Adrenal gland (tissue), 9 donors: ENCODE measurements at regions not wholly inside any gene's neighbourhood (a gene's known extent, or its start where the extent isn't known, plus 50 kb on each side); places are given as distances from the start of the nearest gene placed in this dataset.

Experiments used
- DNase-seq, 7 donors: peaks; one replicate each; pipeline ENCODE4 v3.0.0-alpha.2; 2019 to 2020
- H3K27ac ChIP-seq, 5 donors: fragments of 200-600 bp; sonication (generic) in 4 of 5; 1 replicate in 3 of 5; 2 replicates in 2 of 5; pipeline versions ENCODE4 v1.5.1 to v1.8.0; 2016 to 2020; ENCODE audit warnings: mild to moderate bottlenecking in 1 of 5
- H3K27me3 ChIP-seq: fragments of 200-600 bp; 2 replicates; pipeline ENCODE4 v1.8.0; 2021
- H3K36me3 ChIP-seq, 2 donors: fragments of 200-600 bp; replicated peaks in 1 of 2; 1 replicate in 1 of 2; 2 replicates in 1 of 2; pipeline versions ENCODE4 v1.5.1 to v1.8.0; 2018 to 2022
- H3K4me1 ChIP-seq, 2 donors: fragments of 200-600 bp; replicated peaks in 1 of 2; 1 replicate in 1 of 2; 2 replicates in 1 of 2; pipeline versions ENCODE4 v1.5.1 to v1.8.0; 2018 to 2021
- H3K4me3 ChIP-seq, 4 donors: fragments of 200-600 bp; sonication (generic) in 3 of 4; one replicate each; pipeline ENCODE4 v1.5.1; 2016 to 2018
- H3K9me3 ChIP-seq, 3 donors: fragments of 200-600 bp; sonication (generic) in 1 of 3; replicated peaks in 1 of 3; 1 replicate in 2 of 3; 2 replicates in 1 of 3; pipeline versions ENCODE4 v1.5.1 to v1.8.0; 2016 to 2021
- POLR2A ChIP-seq, 2 donors: fragments of 450-650 bp; IDR thresholded peaks; one replicate each; pipeline ENCODE4 v1.6.1; 2017; ENCODE audit warnings: antibody characterized with exemption in 2 of 2, mild to moderate bottlenecking in 2 of 2, moderate library complexity in 1 of 2
- WGBS, 4 donors: extraction: QIAGEN DNeasy Blood & Tissue Kit in 2 of 4; methylation state at CpG; one replicate each; pipeline versions ENCODE4 v1.1.5 to v1.1.7; 2013 to 2017; 5-methylcytosine and 5-hydroxymethylcytosine counted together
- intact Hi-C, 2 donors: fragments of 100-400 bp; cut with DNase I; formaldehyde crosslinking; loops; one replicate each; pipeline versions ENCODE4 v1.14.1 to v1.15.0; 2022 to 2023
- TF ChIP-seq, protein P1 (sequence below), 6 experiments: fragments of 450-650 bp in 4 of 6; fragments of 200-600 bp in 2 of 6; sonication (generic) in 1 of 6; IDR thresholded peaks; 1 replicate in 5 of 6; 2 replicates in 1 of 6; pipeline versions ENCODE4 v1.5.1 to v1.8.0; 2016 to 2021; ENCODE audit warnings: antibody characterized with exemption in 6 of 6, mild to moderate bottlenecking in 2 of 6, moderate library complexity in 1 of 6
- donor health status: healthy with polysubstance abuse.
- donor health status: Bipolar disorder and iron deficiency.
- donor health status: DM: yes; HTN: yes; CAD: no.
- donor health status: DM: no; HTN: no; CAD: no.
- donor health status: DM: no; HTN: no; CAD: no.

DNA sequence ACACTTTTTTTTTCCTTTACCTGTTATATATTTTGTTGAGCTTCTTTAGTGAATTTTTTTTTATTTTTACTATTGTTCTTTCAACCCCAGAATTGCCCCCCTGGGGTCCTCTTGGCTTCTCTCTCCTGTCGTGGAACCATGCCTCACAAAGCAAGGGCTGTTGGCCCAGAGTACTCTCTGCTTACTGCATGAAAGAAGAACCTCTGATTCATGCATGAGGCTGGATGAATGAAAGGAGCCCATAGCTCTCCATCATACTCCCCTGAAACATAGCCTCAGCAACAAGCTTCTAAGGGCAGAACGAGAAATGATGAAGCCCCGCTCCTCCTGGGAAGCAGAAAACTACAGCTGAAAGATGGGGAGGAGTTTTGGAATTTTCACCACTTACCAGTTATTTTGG is 1441.0 kb downstream of the BRINP3 start:
- no peak for DNase-seq
- intact Hi-C loops = no loop called here
- peaks cover 0 to 6% (median 0%) of the 10 kb centered on the region in 3 donors for H3K9me3 ChIP-seq
- H3K27me3 ChIP-seq = no peaks in the 10 kb centered on the region
- TF ChIP-seq, protein P1, sequence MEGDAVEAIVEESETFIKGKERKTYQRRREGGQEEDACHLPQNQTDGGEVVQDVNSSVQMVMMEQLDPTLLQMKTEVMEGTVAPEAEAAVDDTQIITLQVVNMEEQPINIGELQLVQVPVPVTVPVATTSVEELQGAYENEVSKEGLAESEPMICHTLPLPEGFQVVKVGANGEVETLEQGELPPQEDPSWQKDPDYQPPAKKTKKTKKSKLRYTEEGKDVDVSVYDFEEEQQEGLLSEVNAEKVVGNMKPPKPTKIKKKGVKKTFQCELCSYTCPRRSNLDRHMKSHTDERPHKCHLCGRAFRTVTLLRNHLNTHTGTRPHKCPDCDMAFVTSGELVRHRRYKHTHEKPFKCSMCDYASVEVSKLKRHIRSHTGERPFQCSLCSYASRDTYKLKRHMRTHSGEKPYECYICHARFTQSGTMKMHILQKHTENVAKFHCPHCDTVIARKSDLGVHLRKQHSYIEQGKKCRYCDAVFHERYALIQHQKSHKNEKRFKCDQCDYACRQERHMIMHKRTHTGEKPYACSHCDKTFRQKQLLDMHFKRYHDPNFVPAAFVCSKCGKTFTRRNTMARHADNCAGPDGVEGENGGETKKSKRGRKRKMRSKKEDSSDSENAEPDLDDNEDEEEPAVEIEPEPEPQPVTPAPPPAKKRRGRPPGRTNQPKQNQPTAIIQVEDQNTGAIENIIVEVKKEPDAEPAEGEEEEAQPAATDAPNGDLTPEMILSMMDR (IDR thresholded peaks at IDR 0.05) = no peak
- TF ChIP-seq POLR2A (IDR thresholded peaks at IDR 0.05) = no peak
- no peaks in the 10 kb centered on the region for H3K4me1 ChIP-seq
- WGBS, 4 donors = 82 to 85% (median 83%) methylated on average over 3 of the region's 3 CpGs
- H3K27ac ChIP-seq = no peak overlapping the region
- no peaks in the 10 kb centered on the region for H3K36me3 ChIP-seq
- H3K4me3 ChIP-seq = no peak overlapping the region

DNA sequence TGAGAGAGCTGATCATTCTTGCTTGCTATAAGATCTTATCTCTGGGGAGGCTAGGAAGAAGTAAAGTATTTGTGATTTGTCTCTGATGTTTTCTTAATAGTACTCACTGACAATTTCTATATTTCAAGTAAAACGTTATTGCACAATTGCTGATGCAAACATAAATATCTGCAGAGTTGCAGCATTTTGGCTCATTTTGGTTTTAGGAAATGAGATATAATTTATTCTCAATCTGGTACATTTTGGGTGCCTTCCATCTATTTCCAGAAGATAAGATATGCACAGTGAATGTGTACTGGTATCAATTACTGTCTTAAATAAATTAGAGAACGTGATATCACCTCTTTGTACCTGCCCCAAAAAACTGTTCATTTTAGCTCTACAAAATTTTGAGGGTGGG is 1431.5 kb downstream of the BRINP3 start:
- intact Hi-C loops = no loop called here
- no peak overlapping the region for H3K27ac ChIP-seq
- no peak for DNase-seq

DNA sequence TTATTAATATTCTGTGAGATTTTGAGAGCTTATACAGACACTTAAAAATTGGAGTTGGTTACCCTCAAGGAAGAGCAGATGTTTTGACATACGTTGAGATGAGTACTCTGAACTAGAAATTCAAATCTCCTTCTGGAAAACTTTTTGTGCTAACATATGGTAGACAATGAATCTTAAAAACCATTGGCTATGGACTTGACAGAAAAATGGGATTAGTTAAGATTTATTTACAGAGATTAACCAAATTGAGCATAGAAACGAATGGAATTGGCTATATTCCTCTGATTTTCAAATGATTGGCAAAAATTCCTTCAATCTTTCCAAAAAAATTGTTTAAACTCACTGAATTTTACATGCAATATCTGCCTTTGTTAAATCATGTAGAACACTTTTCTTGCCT is 1392.9 kb downstream of the BRINP3 start:
- H3K27me3 ChIP-seq = no peaks in the 10 kb centered on the region
- intact Hi-C loops = no loop called here
- H3K27ac ChIP-seq = no peak overlapping the region
- no peak for TF ChIP-seq POLR2A (IDR thresholded peaks at IDR 0.05)
- TF ChIP-seq, protein P1 (IDR thresholded peaks at IDR 0.05) = no peak
- DNase-seq = no peak
- H3K36me3 ChIP-seq = no peaks in the 10 kb centered on the region
- 49 to 56% (median 52%) methylated on average over 2 of the region's 2 CpGs for WGBS, 4 donors
- no peaks in the 10 kb centered on the region for H3K4me1 ChIP-seq
- H3K4me3 ChIP-seq = no peak overlapping the region
- no peaks in the 10 kb centered on the region for H3K9me3 ChIP-seq

More for the DNA sequence above, 1431.5 kb downstream of the BRINP3 start:
- no peaks in the 10 kb centered on the region for H3K36me3 ChIP-seq
- no peak overlapping the region for H3K4me3 ChIP-seq
- WGBS, 4 donors = 35 to 48% (median 42%) methylated on average over 2 of the region's 2 CpGs
- no peaks in the 10 kb centered on the region for H3K4me1 ChIP-seq
- H3K9me3 ChIP-seq = peaks cover 0 to 15% (median 0%) of the 10 kb centered on the region in 3 donors
- TF ChIP-seq, protein P1 (IDR thresholded peaks at IDR 0.05) = no peak
- no peak for TF ChIP-seq POLR2A (IDR thresholded peaks at IDR 0.05)
- H3K27me3 ChIP-seq = no peaks in the 10 kb centered on the region

DNA sequence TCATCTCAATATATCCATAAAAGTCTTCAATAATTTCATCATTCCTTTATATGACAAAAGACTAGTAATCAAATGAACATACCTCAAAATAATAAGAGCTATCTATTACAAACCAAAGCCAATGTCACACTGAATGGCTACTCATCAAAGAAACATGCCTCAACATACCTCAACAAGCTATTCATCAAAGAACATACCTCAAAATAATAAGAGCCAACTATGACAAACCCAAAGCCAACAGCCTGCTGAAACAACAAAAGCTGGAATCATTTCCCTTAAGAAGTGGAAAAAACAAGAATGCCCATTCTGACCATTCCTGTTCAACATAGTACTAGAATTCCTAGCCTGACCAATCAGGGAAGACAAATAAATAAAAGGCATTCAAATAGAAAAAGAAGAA is 1373.7 kb downstream of the BRINP3 start:
- no peaks in the 10 kb centered on the region for H3K4me1 ChIP-seq
- intact Hi-C loops = no loop called here
- H3K9me3 ChIP-seq = no peaks in the 10 kb centered on the region
- H3K36me3 ChIP-seq = no peaks in the 10 kb centered on the region
- TF ChIP-seq, protein P1 (IDR thresholded peaks at IDR 0.05) = no peak
- TF ChIP-seq POLR2A (IDR thresholded peaks at IDR 0.05) = no peak
- H3K27me3 ChIP-seq = no peaks in the 10 kb centered on the region
- DNase-seq = no peak
- H3K4me3 ChIP-seq = no peak overlapping the region
- H3K27ac ChIP-seq = no peak overlapping the region
